NCI-H1105 (cell line): ENCODE measurements at regions not wholly inside any gene's neighbourhood (a gene's known extent, or its start where the extent isn't known, plus 50 kb on each side); places are given as distances from the start of the nearest gene placed in this dataset.

Experiments used
- DNase-seq: peaks from one replicate; lab custom pipeline; 2025; lab: John Stamatoyannopoulos, UW

DNA sequence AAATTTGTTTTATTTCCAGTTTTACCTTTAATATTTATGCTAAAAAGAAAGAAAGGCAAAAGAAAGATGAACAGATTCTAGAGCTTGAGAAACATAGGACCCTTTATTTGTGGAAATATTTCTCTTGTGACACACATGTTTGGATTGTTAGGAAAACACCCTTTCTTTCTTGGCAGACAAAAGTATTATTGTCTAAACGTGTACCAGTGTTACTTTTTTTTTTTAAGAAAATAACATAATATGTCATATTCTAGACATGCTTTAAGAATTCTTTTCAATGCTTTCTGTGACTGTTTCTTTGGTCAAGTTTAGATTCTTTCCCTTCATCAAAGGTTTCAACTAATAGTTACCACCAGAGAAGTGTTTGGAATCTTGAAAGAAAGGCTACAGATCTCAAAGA lies 183.4 kb upstream of the CNR1 start:
- DNase-seq, result no peak

DNA sequence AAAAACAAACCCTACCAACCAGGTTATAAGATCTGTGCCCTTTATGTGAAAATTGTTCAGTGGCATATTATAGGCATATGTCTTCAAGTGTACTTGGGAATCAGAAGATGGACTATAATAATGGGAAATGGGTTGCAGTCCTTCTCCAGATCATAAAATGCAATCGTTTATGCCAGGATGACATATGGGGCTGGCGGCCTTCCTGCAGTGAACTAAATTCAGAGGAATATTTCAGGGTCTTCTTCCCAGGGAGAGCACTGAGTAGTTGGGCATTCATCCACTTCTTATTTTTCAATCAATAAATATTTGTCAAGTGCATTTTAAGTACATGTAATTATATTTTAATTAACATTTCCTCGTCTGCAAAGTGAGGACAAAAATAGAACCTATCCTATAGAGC lies 176.2 kb upstream of the CNR1 start:
- no peak for DNase-seq

DNA sequence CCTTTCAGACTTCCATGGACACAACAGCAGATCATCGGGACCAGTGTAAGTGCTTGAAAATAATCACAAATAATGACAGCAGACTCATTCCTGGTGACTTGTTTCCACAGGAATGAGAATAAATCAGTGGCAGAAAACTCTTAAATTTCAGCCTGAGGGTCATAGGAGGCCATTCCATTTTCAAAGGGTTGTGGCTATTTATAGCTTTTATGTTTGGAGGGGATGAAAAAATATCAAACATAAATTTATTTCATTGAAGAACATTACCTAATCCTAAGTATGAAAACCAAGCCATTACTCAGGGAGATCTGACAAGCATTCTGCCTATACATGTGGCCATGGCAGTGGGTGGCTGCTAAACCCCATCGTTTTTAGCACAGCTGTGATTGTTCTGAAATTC lies 173.6 kb upstream of the CNR1 start:
- DNase-seq, result no peak

DNA sequence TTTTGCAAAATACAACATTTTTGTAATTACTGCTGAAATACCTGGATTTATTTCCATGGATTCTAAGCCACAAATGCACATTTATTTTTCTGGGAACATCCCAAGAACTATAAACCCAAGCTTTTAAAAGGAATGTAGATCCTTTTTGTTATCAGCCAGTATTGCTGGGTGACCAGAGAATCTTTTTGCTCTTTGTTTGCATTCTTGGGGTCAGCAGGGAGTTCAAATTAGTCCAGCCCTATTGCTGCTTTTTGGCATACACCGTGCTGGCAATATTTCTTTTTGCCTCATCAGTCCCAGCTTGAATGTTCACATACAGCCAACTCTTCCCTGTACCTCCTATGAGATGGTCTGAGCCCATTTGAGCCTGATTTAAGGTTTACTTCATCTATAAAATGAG lies 155.2 kb upstream of the CNR1 start:
- DNase-seq, result no peak

DNA sequence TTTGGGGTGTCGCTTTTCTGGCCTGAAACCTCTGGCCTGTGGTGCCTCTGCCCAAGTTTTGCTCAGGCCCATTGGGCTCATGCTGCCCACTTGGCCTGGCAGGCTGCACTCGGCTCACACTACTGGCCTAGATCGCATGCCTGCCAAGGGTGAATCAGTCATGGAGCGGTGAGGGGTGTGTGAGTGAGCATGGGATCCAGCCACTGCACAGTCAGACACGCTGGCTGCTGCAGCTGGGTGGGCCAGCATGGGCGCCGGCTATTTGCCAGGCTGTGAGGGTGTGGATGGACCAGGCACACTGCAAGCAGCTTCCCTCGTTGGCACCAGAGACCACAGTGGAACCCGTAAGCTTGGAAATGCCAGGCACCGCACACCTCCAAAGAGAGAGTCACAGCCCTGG lies 145.4 kb upstream of the CNR1 start:
- no peak for DNase-seq

DNA sequence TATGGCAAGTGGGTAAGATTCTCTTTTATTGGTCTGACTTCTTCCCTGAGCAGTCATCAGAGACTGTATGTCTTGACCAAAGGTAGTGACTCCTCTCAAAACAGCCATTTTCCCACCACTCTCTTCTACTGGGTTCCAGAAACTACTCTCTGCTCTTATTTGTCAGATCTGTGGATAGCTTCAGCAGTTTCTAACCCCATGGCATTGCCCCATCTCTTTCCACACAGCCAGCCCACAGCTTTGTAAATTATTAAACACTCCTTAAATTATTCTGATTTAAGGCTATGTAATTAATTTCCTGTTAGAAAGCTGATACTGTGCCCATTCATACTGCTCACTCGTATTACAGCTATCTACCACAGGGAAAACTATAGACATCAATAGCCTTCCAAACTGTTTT lies 138.4 kb upstream of the CNR1 start:
- no peak for DNase-seq

DNA sequence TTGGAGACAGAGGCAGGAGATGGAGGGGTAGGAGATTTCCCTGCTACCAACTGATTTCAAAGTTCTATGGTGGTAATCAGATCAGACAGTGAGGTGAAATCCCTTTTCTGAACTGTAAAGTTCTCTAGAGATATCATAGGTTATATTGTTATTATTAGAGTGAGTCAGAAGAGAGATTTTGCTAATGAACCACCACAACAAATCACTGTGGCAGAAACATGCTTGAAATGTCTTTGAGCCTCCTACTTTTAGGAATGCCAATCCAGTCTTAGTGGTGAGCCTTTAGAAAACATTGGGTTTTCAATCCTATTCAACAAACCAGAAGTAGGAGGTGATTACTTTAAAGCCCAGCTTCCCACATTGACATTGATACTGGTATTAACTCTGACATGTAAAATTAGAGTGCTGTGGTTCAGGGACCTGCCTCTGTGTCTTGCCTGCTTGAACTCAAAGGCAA lies 136.7 kb upstream of the CNR1 start:
- no peak for DNase-seq

DNA sequence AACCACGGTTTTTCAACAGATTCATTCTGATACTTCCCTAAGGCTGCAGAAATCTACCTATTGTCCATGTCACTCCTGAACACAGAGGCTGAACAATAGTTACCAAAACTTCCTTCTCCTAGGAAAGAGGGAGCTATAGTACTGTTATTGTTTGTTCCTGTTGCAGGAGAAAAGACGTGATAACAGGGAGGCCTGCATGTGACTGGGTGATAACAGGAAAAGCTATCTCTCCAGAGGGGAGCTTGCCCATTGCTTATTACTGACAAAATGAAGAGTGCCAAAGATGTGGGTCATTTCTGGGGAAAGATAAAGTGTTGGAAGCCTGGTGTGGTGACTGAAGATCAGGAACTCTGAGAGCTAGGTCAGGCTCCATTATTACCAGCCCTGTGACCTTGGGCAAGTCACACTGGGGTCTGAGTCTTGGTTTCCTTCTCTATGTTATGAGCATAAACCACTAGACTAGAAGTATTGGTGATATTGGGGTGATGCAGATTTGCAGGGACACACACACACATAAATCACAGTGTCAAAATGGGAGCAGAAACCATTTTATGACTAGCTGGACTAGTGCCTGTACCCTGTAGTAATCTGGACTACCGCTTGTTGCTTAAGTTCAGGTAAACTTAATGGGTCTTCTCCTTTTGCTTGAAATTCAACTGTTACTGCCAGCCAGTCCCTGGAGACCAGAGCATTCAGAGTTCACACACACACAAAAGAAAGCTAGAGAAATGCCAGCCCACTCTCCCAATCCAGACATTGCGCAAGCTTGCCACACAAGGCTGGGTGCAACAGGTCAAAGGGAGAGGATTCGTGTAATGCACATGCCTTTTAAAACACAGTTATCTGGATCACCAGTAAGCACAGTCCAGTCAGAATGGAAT lies 136.0 kb upstream of the CNR1 start:
- DNase-seq, result no peak

DNA sequence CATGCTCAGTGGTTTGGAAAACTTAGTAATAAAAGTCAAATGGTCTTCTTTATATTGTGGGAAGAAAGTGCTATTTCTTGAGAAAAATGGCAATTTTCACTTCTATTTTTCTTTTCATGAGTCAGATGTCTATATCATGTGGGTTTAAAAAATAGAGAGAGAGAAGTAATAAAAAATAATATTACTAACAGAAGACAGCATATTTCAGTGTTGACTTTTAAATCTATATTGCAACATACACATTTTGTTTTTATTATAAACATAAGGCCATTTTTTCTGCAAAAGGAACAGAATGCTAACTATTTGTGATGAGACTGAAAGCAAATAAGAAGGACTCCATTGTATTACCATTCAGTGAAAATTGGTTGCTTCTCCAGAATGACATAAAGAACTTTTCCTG lies 135.1 kb upstream of the CNR1 start:
- no peak for DNase-seq

DNA sequence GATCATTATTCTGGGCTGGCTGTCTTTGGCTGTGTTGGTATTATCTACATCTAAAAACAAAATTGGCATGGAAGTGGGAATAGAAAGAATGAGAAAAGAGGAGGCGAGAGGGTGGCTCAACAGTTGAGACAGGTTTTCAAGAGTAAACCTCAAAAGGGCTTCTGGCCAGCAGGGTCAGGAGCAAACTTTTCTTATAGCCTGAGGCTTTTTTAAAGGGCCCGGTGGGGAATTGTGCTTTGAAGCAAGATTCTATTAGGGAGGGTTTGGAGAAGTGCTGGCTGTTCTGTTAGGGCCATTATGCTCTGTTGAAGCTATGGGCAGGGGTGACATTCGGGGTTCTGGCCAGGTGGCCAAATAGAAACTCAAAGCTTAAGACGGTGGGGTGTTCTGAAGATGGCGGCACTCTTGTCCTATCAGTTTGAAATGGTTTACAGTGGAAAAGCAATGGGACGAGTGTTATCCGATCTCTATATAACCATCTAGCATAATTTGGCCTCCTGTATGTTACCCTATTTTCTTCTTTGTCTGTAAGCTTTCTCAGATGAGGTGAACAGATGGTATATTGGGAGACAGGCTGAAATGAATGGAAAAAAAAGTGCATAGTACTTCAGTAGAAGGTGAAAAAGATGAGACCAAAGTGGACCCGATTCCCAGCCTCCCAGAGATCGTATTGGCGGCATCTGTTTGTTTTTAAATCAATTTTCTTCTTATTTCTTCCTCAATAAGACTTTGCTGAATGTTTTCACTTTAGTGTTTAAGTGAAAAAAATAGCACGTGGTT lies 132.1 kb upstream of the CNR1 start:
- DNase-seq, result no peak

DNA sequence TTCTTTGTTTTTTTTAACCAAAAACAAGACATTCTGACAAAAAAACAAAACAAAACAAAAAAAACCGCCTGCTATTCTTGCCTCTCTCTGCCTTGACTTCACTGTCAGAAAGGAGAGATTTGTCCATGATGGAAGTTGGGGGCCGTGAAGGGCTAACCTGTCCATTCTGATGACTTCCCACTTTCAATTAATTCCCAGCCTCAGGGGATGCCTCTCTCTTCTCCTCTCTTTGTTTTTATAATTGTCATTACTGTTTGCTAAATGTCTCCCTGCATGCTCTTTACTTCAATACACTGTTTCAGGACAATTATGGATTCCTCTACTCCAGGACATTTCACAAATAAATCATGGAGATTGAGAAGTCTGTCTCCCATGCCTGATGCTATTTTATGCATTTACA lies 130.5 kb upstream of the CNR1 start:
- no peak for DNase-seq

DNA sequence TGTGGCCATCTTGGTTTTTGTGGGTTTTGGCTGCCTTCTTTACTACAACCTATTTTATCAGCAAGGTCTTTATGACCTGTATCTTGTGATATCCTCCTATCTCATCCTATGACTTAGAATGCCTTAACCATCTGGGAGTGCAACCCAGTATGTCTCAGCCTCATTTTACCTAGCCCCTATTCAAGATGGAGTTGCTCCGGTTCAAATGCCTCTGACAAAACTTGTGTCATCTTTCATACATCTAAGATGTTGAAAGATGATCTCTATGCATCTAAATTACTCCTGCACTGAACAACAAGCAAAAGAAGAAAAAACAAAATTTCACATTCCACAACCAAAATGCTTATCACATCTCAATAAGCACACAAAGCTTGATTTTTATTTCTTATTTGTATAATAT lies 129.5 kb upstream of the CNR1 start:
- DNase-seq, result no peak

DNA sequence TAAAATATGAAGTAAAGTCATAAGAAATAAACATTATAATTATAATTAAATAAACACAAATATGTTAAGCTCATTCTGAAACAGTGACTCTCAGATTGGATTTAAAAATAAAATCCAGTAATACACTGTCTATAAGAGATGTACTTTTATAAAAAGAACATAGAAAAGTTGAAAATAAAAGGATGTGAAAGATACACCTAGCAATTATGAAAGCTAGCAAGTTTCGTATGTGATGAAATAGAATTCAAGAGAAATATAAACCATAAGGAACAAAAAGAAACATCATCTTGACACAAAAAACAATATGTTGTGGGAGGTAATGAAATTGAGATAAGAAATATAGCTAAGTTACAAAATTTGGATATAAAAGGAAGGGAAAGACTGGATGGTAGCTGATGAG lies 128.6 kb upstream of the CNR1 start:
- no peak for DNase-seq

DNA sequence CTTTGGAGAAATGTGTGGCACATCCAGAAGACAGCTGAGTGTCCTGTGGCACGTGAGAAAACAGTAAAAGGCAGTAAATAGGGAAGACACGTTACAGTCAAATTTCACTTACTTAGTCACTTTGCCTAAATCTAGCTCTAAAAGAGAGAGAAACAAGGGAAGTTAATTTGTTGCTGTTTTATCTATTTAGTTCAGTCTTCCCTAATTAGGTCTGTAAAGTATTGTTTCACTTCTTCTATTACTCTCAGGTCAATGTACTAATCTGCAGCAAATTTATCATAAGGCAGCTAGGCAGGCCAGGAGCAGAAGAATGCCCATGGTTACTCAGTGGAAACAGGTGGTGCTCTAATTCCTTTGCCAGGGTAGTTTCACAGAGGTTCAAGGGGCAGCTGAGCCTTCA lies 124.3 kb upstream of the CNR1 start:
- DNase-seq, result no peak

DNA sequence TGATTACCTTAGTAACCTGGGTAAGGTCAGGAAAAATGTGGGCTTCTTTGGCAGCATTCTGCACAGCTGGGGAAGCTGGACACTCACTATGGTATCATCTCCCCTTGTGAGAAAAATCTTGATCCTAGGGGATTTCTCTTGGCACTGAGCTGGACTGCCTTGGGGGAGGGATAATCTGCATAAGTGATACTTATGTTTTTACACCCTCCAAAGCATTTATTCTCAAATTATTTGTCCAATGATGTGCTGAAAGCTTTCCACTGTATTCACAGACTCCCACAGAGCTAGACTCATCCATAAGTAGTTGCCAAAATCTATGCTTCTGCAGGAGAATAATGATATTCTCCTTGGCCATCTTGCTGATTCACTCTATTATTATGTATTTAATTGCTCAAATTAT lies 121.5 kb upstream of the CNR1 start:
- DNase-seq, result no peak

DNA sequence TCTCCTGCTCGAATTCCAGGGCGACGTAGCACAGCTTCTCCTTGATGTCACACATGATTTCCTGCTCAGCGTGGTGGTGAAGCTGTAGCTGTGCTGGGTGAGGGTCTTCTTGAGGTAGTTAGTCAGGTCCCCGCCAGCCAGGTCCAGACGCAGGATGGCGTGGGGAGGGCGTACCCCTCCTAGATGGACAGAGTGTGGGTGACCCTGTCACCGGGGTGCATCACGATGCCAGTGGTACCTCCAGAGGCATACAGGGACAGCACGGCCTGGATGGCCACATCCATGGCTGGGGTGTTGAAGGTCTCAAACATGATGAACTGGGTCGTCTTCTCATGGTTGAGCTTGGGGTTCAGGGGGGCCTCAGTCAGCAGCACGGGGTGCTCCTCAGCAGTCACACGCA lies 110.2 kb upstream of the CNR1 start:
- no peak for DNase-seq

DNA sequence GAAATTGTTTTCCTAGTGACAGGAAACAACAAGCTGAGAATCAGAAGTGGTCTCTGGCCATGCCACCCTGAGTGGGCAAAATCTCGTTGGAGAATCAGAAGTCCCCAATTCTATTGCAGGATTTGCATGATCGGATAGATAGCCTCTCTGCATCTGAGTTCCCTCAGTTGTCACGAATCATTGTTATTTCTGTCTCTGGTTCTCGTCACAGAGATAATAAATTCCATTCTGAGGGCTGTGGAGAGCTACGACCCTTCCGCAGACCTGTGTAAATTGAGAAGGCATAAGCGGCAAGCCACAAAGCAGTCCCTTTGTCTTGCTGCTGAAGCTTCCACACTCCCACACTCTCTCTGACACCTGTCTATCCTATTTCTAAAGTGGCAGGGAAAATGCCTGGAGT lies 102.4 kb upstream of the CNR1 start:
- DNase-seq, result no peak

DNA sequence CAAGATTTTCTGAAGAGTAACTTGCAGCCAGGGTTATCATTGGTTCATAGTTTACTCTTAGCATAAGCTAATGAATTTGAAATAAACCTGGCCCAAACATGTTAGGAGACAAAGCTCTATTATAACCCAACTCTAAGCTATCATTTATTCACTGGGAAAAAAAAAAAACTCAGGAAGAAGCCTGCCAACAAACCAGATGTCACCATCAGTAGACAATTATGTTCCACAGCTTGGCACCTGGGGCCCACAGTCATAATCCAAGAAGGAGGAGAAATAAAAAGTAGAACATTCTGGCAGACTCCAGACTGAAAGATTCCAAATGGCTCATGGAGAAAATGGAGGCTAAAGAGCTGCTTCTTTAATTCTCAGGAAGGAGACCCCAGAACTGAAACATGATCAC lies 100.0 kb upstream of the CNR1 start:
- no peak for DNase-seq

DNA sequence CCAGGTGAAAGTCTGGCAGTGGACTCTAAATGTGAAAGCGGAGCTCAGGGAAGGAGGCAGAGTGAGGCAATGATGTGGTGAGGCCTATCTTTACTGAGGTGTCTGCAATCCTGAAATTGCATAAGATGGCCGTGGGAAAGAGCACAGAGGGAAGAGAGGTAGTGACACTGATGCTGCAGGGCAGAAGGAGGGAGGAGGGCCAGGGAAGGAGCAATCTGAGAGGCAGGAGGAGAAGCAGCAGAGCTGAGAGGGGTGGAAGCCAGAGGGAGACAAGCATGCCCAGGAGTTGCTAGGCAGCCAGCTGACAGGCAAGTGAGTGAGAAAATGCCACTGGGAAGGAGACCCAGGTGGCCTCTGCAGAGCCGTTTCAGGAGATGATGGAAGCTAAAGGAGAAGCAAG lies 97.4 kb upstream of the CNR1 start:
- DNase-seq, result no peak

DNA sequence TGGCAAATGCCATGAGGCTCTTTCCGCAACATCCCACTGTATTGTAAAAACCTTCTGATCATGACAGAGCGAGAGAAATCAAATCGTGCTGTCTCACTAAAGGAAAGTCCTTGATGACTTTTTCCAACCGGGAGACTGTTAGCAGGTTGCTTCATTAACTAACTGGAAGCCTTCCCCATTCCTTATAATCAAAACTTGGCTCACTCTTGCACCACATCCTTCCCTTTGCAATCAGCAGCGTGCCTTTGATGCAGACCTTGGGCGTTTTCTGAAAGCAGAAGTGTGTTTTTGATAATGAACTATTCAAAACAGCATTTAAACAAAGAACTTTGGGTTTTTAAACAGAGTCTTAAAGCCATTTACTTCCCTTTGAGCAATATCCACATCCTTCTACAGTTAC lies 96.2 kb upstream of the CNR1 start:
- DNase-seq, result no peak

DNA sequence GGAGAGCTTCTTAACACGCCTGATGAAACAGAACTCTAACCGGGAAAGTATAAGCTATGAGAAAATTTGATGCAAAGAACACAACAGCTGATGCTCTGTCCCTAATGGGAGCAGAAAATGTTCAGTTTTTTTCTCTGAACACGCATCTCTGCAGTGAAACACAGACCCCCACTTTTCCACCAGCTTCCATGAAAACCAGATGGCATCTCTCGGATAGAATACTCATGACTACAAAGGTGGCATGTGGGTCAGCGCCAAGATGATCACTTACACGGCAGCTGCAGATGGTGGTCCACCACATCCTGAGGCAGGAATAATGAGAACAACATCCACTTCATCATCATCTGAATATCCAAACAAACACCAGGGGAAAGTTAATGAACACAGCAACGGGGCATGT lies 85.2 kb upstream of the CNR1 start:
- no peak for DNase-seq

DNA sequence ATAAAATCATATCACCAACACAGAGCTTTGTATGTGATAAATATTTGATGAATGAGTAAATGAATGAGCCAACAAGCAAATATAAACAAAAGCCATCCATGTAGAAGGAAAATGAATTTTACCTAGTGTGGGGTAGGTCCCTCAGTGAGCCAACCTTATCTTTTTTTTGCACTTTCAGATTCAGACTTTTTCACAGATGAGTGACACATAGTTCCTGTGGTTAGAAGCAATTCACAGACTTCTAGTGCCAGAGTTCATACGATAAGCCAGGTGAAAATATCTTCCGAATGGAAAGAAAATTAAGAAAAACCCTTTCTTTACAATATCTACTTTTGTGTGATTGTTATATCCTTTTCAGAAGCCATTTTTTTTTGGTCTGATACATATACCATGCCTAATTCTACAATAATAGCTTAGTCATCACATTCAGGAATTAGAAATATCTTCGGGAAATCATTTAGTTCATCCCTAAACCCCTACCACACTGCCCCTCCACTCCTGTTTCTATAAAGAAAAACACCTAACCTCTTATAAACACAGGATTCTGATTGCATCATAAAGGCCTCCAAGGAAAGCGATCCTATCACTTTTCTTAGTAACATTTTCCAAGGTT lies 82.7 kb upstream of the CNR1 start:
- no peak for DNase-seq

DNA sequence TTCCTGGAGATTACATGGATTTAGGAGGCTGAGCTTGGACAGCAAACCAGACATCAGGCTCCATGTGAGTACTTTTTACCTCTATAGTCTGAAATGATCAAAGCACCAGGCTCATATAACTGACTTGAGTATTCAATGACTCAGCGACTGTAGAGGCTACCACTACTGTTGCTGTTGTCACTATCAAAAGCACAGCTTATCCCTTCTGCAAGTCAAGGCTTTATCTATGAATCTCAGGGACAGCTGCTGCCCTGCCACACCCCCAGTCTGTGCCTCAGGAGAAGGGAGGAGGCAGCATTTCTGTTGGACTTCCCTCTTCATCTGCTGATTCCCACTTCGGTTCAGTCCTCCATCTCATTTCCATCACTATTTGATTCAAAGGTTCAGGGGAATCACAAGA lies 80.5 kb upstream of the CNR1 start:
- DNase-seq, result no peak
